Endothelial cell of umbilical vein (primary cell): ENCODE measurements at regions not wholly inside any gene's neighbourhood (a gene's known extent, or its start where the extent isn't known, plus 50 kb on each side); places are given as distances from the start of the nearest gene placed in this dataset.

Experiments used
- EZH2 ChIP-seq: IDR thresholded peaks from 2 replicates; pipeline ENCODE4 v1.6.1; 2012; ENCODE audit warnings: borderline replicate concordance, low read depth, mild to moderate bottlenecking, moderate library complexity, low read length, inconsistent platforms; ENCODE audit not compliant: severe bottlenecking
- FOS ChIP-seq: IDR thresholded peaks from 2 replicates; pipeline ENCODE4 v1.6.1; 2011; ENCODE audit warnings: mild to moderate bottlenecking, low read length, moderate library complexity, borderline replicate concordance; ENCODE audit not compliant: insufficient read depth
- GATA2 ChIP-seq: IDR thresholded peaks from 2 replicates; pipeline ENCODE4 v1.7.0; 2011; ENCODE audit warnings: low read depth, mild to moderate bottlenecking, moderate library complexity, mixed read lengths, low read length; ENCODE audit not compliant: insufficient read length, insufficient read depth
- JUN ChIP-seq: IDR thresholded peaks from 2 replicates; pipeline ENCODE4 v1.6.1; 2011; ENCODE audit warnings: borderline replicate concordance, low read depth; ENCODE audit not compliant: insufficient read length, insufficient read depth
- MYC ChIP-seq: IDR thresholded peaks from one replicate; pipeline ENCODE4 v1.6.1; 2011; ENCODE audit warnings: mild to moderate bottlenecking, low read depth, low read length
- POLR2A ChIP-seq: IDR thresholded peaks from 2 replicates; pipeline ENCODE4 v1.6.1; 2012; ENCODE audit warnings: low read depth, mild to moderate bottlenecking, control low read depth, low read length
- POLR2AphosphoS5 ChIP-seq: IDR thresholded peaks from 2 replicates; pipeline ENCODE4 v1.6.1; 2012; ENCODE audit warnings: low read depth, mild to moderate bottlenecking, control low read depth, low read length, moderate library complexity; ENCODE audit not compliant: insufficient read depth
- TF ChIP-seq, protein P1 (sequence below), 2 donors: IDR thresholded peaks; 1 replicate in 1 of 2; 2 replicates in 1 of 2; pipeline ENCODE4 v1.5.1; 2011; ENCODE audit warnings: low read length in 2 of 2, mild to moderate bottlenecking in 2 of 2, moderate library complexity in 2 of 2, control low read depth in 1 of 2, inconsistent platforms in 1 of 2, low read depth in 1 of 2; ENCODE audit not compliant: insufficient read depth in 1 of 2; ENCODE audit errors: extremely low read depth in 1 of 2
- TF ChIP-seq, protein P2 (sequence below): IDR thresholded peaks from 2 replicates; pipeline ENCODE4 v1.6.1; 2011; ENCODE audit not compliant: insufficient read depth, insufficient read length

DNA sequence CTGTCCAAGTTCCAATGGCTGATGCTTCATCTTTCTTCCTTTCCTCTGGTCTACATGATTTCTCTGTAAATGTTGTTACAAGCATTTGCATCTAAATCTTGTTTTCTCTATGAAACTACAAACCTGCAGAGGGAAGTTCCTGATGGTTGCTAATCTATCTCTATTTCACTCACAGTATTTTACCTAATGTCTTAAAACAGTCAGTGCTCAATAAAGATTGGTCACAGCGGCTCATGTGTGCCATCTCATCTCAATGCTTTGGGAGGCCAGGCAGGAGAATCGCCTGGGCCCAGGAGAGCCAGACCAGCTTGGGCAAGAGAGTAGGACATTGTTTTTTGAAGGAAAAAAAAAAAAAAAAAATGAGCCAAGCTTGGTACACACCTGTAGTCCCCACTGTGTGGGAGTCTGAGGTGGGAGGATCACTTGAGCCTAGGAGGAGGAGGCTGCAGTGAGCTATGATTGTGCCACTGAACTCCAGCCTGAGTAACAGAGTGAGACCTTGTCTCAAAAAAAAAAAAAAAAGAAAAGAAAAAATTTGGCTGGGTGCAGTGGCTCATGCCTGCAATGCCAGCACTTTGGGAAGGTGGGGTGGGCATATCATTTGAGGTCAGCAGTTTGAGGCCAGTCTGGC is 71.3 kb upstream of the ARMC3 start:
- TF ChIP-seq, protein P1, sequence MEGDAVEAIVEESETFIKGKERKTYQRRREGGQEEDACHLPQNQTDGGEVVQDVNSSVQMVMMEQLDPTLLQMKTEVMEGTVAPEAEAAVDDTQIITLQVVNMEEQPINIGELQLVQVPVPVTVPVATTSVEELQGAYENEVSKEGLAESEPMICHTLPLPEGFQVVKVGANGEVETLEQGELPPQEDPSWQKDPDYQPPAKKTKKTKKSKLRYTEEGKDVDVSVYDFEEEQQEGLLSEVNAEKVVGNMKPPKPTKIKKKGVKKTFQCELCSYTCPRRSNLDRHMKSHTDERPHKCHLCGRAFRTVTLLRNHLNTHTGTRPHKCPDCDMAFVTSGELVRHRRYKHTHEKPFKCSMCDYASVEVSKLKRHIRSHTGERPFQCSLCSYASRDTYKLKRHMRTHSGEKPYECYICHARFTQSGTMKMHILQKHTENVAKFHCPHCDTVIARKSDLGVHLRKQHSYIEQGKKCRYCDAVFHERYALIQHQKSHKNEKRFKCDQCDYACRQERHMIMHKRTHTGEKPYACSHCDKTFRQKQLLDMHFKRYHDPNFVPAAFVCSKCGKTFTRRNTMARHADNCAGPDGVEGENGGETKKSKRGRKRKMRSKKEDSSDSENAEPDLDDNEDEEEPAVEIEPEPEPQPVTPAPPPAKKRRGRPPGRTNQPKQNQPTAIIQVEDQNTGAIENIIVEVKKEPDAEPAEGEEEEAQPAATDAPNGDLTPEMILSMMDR (IDR thresholded peaks at IDR 0.05; ENCODE audit: extremely low read depth in 1 of 2, insufficient read depth in 1 of 2, low read depth in 1 of 2, low read length in 2 of 2), result no peak
- TF ChIP-seq MYC (no peak), EZH2 (no peak), POLR2A (no peak), FOS (no peak), POLR2AphosphoS5 (no peak), JUN (no peak), GATA2 (no peak)
- TF ChIP-seq, protein P2, sequence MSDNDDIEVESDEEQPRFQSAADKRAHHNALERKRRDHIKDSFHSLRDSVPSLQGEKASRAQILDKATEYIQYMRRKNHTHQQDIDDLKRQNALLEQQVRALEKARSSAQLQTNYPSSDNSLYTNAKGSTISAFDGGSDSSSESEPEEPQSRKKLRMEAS, result no peak
